Endothelial cell of umbilical vein (primary cell): ENCODE measurements at regions not wholly inside any gene's neighbourhood (a gene's known extent, or its start where the extent isn't known, plus 50 kb on each side); places are given as distances from the start of the nearest gene placed in this dataset.

ENCODE experiments used
- EZH2 ChIP-seq: IDR thresholded peaks from 2 replicates; pipeline ENCODE4 v1.6.1; 2012; ENCODE audit warnings: borderline replicate concordance, low read depth, mild to moderate bottlenecking, moderate library complexity, low read length, inconsistent platforms; ENCODE audit not compliant: severe bottlenecking
- TF ChIP-seq, protein P1 (sequence below), 2 donors: IDR thresholded peaks; 1 replicate in 1 of 2; 2 replicates in 1 of 2; pipeline ENCODE4 v1.5.1; 2011; ENCODE audit warnings: low read length in 2 of 2, mild to moderate bottlenecking in 2 of 2, moderate library complexity in 2 of 2, control low read depth in 1 of 2, inconsistent platforms in 1 of 2, low read depth in 1 of 2; ENCODE audit not compliant: insufficient read depth in 1 of 2; ENCODE audit errors: extremely low read depth in 1 of 2

DNA sequence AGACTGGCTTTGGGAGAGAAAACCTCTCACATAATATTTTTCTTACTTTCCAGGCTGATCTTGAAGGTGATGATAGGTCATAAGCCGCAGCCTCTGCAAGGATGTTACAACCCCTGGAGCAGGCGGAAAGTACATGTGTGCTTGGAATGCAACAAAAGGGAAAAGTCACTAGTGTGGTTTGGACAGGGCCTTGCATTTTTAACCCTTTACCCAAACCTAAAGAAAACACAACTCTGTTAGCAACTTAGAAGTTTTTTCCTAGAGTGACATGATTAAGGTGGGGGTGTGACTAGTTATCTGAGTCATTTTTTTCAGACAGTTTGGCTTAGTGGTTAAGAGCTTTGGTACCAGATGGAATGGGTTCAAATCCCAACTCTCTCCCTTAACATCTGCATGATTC is 97.0 kb downstream of the TMEM30B start:
- TF ChIP-seq, protein P1, sequence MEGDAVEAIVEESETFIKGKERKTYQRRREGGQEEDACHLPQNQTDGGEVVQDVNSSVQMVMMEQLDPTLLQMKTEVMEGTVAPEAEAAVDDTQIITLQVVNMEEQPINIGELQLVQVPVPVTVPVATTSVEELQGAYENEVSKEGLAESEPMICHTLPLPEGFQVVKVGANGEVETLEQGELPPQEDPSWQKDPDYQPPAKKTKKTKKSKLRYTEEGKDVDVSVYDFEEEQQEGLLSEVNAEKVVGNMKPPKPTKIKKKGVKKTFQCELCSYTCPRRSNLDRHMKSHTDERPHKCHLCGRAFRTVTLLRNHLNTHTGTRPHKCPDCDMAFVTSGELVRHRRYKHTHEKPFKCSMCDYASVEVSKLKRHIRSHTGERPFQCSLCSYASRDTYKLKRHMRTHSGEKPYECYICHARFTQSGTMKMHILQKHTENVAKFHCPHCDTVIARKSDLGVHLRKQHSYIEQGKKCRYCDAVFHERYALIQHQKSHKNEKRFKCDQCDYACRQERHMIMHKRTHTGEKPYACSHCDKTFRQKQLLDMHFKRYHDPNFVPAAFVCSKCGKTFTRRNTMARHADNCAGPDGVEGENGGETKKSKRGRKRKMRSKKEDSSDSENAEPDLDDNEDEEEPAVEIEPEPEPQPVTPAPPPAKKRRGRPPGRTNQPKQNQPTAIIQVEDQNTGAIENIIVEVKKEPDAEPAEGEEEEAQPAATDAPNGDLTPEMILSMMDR (IDR thresholded peaks at IDR 0.05; ENCODE audit: extremely low read depth in 1 of 2, insufficient read depth in 1 of 2, low read depth in 1 of 2, low read length in 2 of 2), result no peak
- no peak for TF ChIP-seq EZH2
